Activated CD4-positive, alpha-beta T cell treated with anti-CD3 and anti-CD28 coated beads, Interleukin-2, amount 50 U/mL, for 24 hours (primary cell): ENCODE measurements at regions not wholly inside any gene's neighbourhood (a gene's known extent, or its start where the extent isn't known, plus 50 kb on each side); places are given as distances from the start of the nearest gene placed in this dataset.
"Not testable (repeated sequence)": the region's sequence is repeated elsewhere in the genome, so short reads cannot be mapped to it uniquely, and the experiment has no call there.

Experiments
- DNase-seq, 2 donors: peaks; one replicate each; pipeline ENCODE4 v3.0.0-alpha.2; 2020; ENCODE audit warnings: low read depth in 1 of 2, low spot score in 1 of 2

DNA sequence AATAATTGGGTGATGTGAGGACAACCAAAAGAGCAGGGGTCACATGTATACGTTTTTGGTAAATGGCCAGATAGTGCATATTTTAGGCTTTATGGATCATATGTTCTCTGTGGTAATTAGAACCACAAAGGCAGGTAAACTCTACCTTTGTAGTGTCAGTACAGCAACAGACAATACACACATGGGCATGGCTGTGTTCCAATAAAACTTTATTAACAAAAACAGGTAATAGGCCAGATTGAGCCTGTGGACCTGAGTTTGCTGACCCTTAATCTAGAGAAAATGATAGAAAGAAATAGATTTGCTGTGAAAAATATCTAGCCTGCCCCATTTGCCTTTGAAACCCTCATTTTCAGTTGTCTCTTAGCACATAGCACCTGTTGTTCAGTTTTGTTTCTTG lies 177.2 kb upstream of the CXCR4 start:
- no peak for DNase-seq

DNA sequence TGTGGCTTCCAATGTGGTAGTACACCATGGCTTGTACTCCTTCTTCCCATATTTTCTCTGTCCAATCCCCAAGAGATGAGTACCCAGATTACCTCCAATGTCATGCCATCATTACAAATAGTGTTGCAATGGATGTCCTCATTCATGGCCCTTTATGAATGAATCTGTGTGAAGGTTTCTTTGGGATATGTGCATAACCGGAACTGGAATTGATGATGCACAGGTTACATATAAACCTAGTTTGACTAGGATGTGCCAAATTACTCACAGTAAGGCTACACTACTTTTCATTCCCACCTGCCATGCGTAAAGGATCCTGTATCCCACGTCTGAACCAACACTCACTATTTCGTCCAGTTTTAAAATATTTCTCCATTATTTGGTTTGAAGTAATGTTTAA lies 173.9 kb upstream of the CXCR4 start:
- no peak for DNase-seq

DNA sequence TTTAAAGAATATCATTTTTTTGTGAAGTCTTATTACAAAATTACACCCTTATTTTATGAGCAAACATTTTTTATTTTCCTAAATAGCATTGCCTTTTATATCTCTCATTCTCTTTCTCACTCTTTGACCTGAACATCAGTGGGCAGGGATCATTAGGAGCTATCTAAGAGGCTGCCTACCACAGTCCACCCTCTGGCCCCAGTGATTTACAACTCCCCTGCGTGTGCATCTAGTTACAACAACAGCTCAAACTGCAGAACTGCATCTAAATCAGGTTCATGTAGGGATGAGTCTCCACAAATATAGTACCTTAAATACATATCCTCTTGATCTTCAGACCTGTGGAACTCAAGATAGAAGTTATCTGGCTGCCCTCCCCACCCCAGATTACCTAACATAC lies 172.4 kb upstream of the CXCR4 start:
- no peak for DNase-seq

DNA sequence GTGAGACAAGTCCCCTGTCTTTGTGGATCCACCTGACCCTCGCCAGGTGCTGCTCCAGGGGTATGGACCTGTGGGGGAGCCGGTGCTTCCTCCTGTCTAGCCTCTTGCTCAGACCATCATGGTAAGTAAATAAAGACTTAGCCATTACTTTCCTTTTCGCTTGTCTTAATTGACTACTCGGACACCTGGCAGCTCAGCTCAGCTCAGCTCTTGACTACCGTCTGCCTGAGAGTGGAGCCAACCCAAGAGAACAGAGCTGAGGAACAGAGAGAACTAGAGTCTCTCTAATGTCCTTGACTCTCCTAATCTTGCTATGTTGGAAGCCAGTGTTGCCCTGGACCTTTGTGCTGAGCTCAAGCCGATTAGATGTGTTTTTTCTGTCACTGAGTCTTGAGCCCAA lies 170.3 kb upstream of the CXCR4 start:
- no peak for DNase-seq

DNA sequence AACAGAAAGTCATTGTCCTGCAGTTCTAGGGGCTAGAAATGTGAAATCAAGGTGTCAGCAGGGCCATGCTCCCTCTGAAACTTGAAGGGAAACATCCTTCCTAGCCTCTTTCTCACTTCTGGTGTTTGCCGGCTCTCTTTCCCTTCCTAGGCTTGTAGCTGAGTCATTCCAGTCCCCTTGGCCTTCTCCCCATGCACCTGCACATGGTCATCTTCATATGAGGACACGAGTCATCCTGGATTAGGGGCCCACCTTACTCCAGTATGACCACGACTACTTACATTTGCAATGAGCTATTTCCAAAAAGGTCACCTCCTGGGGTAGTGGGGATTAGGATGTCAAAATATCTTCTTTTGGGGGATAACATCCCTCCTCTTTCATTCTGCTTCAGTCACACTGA lies 168.5 kb upstream of the CXCR4 start:
- DNase-seq: no peak

DNA sequence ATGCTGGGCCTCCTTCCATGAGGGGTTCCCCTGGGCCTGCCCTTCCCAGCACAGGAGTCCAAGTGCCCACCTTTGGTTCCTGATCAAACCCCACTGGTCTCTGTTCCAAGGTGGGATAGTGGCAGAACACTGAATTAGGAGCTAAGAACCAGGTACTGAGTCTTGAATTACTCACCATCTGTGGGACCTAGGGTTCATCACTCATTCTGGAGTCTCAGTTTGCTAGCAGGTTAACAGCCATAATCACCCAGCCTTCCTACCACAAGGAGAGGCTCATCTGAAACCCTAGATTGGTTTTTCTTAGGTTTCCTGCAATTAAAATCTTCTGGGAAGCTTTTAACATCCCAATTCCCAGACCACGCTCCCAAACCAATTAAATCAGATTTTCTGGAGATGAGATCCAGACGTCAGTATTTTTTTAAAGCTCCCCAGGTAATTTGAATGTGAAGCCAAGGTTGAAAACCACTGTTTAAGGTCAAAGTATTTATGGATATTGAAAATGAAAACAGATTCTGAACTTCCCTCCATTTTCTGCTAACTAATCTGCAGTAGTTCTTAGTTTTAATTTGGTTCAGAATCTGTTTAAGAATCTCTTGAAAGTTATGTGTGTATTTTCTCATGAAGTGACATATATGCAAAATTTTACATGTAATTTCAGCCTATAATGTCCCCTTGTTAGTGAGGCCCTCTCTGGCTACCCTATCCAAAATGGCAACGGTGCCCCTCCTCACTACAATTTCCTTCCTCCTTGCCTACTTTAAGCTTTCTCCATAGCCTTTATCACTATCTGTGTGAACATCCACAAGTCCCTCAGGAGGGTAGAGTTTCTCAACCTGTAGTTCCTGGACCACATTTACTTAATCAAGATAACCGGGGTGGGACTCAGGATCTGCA lies 166.5 kb upstream of the CXCR4 start:
- no peak for DNase-seq

DNA sequence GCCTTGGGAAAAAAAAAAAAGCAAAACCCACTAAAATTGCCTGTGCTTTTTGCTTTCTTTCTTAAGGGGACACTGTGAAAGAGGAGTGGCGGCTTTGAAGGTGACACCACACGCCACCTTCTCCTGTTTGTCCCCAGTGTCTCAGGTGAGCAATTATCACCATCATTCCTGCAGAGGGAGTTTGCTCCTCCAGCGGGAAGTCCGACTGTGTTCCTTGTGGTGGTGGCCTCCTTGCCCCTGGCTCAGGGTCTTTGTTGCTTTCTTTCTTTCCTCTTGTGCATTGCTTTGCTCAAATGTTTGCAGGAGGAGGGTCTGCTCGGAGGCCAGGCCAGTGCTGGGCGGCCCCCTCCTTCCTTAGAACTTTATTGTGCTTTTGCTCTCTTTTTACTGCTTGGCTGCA lies 164.3 kb upstream of the CXCR4 start:
- DNase-seq: no peak

DNA sequence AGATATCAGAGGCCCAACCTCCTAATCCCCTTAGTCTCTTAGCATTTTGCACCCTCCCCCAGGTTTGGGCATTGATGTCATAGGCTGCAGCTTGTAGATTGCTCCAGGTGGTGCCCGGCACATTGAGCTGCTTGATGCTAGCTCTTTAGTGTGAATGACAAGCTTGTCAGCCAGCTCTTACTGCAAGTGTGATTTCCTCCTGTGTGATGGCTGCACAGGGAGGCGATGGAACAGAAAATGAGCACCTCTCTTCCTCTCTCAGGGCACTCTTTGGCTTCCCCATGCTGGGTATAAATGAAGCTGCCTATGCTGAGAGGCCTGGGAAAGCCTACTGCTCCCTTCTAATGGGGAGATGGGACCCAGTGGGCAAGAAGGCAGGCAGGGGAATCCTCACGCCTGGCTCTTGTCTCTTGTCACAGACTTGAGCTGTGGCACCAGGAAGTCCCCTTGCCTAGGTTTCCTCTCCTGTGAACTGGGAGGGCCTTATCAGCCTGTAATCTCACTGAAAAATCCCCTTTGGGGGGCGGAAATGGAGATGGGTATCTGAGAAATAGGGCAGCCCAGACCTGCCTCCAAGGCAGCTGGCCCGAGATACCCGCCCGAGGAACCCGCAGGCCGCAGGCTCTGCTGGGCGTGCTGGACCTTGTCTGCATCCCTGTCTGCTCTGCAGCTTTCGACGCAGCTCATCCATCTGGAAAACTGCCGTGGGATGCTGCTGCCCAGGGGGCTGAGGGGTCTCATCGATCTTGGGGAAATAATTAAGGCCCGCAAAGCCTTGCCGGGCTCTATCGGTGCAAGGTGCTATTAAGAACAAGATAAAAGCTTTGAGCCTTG lies 163.5 kb upstream of the CXCR4 start:
- peak in 1 of 2 donors; percentile 25 for DNase-seq

DNA sequence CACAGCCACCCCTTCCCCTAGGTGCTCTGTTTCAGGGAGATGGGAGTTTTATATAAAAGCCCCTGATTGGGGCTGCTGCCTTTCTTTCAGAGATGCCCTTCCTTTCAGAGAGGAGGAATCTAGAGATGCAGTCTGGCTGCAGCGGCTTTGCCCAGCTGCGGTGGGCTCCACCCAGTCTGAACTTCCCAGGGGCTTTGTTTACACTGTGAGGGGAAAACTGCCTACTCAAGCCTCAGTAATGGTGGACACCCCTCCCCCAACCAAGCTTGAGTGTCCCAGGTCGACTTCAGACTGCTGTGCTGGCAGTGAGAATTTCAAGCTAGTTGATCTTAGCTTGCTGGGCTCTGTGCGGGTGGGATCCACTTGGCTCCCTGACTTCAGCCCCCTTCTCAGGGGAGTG lies 148.4 kb upstream of the CXCR4 start:
- DNase-seq: not testable (repeated sequence)

DNA sequence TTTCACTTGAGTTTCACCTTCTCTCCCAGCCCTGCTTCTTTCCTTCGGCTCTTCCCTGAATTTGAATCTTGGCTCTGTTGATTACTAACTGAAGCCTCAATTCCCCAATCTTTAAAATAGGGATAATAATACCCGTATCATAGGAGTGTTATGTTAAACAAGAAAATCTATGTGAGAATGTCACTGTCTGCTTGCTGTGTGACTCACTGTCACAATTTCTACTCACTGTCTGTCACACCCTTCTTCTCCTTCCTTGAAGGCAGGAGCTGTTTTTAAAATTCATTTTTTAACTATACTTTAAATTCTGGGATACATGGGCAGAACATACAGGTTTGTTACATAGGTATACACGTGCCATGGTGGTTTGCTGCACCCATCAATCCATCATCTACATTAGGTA lies 141.6 kb upstream of the CXCR4 start:
- no peak for DNase-seq

DNA sequence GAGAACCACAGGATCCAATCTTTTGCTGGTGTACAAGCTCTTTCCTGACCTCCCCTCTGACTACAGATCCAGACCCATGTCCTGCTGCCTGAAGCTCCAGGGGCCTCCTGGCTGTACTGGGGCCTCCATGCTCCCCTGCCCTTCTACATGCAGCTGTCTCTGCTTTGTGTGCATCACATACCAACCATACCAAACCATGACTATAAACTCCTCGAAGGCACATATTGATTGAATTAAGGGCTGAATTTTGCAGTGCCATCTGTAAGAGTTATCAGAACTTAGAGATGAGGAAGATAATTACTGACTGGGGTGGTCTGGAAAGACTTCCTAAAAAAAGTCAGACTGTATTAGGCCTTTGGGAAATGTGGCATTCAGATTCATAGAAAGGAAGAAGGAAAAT lies 139.9 kb upstream of the CXCR4 start:
- no peak for DNase-seq

DNA sequence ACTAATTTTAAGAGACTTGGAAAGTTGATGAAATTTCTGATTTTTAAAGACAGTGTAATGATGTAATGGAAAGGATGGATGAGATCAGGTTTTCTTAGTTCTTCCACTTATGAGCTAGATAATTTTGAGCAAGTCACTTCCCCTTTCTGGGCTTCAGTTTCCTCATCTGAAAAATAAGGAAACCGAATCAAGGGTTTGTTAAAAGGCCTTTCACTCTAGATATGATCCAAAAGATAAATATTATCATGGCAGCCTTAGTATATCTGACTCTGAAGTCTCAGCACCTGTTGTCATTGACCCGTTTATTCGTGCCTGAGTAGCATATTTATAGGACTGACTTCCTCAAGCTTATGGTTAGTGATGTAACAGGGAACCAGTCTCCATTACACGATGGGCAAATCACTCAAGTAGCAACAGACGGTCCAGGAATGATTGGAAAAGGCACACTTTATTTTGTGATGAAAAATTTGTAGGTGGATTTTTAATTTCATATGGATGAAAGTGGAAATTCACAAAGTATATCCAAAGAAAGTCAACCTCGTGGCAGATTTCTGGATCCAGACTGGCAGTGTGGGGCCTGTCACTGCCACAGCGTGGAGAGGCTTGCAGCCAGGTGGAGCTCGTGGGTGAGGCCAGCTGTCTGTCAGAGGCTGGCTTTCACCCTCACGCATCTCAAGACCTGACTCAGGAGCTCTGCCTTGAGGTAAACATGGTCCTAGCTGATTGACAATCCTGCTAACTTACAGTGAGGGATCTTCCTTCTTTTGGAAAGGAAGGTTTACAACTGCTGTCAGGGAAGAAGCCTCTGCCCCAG lies 137.9 kb upstream of the CXCR4 start:
- no peak for DNase-seq

DNA sequence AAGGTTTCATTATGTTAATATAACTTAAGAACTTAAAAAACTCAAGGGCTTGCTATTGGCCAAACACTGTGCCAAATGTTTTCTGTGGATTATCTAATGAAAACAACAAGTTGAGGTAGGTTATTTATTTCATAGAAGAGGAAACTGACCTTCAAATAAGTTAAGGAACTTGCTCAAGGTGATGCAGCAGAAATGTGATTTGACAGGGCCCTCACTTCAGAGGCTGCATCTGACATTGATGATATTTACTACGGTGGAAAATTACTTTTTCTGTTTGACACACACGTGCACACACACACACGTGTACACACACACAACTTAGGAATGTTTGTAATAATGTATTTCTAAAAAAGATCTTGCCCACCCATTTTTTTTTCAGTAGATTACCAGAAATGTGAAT lies 137.2 kb upstream of the CXCR4 start:
- DNase-seq: no peak

DNA sequence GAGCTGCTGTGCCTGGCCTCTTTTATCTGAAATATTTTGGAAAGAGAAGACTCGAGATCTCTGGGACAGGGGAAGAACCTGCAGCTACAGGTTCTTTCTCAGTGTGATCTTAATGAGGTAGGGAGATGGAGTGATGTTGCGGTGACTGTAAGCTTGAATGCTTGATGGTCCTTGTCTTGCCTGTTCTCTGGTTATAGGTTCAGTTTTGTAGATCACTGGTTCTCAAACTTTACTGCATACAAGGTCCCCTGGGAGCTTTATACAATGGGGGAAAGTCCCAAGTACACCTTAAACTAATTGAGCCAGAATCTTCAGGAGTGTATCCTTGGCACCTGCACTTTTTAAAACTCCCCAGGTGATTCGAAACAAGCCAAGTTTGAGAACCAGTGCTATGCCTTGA lies 136.7 kb upstream of the CXCR4 start:
- no peak for DNase-seq

DNA sequence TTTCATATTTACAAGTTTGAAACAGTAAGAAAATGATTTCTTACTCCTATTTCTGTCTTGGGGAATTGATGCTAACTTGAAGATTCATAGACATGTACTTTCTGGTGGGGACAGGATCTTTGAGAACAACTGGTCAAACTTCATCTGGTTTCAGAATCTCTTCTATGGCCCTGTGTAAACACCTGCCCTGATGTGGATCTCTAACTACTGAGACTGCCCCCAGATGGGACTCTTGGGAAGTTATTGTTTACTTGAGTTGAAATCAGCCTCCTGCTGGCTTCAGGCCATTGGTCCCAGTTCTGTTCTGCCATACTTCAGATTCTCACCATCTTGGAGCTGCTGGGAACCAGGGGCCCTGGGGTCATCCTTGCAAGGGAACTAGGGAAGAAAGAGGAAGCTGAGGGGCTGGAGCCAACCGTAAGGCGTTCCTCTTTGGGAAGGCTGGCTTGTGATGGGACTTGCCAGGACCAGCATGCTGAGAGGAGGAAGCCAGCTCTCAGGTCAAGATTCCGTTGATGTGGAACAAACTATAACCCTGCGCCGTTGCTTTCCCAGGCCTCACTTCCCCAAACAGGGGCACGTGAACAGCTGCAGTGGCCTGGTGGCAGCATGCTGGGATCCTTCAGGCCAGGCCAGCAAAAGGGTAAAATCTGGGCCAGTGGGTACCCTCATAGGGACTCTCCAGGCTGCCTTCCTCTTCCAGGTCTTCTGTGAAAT lies 135.5 kb upstream of the CXCR4 start:
- no peak for DNase-seq

DNA sequence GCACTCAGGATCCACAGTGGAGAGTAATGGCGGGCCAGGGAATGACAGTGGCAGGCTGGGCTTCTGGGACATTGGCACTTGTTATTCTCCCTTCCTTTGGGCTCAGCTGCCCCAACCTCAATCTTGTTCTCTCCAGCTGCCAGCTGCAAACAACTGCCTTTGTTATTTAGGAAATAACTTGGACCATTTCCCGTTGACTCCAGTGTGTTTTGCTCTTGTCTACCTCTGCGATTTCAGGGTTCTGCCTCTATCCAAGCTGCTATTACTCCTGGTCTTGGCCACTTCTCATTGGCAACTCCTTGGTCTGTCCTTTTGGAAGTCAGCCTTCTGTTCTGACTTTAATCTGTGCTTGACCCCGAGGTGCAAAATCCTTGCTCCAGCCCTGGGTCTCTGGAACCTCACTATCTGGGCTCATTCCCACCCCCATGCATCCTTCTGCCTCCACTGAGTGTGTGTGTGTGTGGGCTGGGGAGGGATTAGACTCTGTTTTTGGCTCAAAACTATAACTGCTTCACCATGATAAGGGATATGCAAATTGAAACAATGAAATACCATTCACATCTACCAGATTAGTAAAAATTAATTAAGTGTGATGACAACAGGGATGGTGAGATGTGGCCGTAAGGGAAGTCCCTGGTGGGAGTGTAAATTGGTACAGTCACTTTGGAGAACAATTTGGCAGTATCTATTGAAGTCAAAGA lies 134.1 kb upstream of the CXCR4 start:
- DNase-seq: no peak

DNA sequence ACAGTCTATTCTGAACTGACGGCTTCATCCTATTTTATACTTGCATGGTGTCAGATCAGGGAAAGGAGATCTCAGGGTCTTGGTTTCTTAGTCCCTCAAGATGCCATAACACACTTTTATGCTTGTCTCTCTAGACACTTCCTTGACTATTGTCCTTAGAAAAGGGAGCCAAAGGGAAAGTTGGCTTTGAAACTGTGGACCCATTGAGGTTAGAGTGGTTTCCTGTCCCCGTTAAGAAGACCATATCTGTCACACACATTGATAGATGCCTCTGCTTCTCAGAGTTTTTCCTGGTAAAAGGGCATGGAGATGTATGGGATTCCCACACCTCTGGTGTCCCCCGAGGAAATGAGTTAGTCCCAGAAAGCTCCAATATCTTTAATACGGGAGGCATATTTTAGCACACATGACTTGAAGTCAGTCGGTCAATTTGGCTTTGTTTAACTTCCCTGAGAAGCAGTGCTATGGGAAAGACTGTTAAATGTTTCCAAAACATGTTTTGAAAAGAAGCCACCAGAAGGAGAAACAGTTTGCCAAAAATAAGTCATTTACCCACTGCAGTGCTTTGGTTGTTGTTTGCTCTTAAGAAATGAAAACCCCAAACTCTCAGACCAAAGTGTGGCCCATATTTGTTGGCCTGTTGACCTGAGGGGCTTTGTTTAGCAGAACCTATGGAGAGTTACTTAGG lies 133.4 kb upstream of the CXCR4 start:
- DNase-seq: no peak

DNA sequence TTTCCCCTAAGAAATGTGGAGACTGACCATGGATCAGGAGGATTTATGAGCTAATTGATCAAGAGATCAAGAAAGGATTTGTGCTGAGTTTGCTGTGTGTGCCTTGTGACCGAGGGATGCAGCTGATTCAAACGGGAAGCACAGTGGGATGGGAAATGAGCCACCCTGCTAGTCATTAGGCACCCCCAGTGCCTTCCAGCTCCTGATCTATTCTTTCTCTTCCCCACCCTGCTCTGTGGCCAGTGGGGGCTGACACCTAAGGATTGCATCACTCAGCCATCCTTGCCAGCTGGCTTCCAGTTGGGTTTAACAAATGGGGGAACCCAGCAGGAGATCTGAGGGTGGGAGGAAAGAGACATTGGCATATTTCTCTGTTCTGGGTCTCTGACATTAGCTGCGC lies 132.2 kb upstream of the CXCR4 start:
- DNase-seq: no peak

DNA sequence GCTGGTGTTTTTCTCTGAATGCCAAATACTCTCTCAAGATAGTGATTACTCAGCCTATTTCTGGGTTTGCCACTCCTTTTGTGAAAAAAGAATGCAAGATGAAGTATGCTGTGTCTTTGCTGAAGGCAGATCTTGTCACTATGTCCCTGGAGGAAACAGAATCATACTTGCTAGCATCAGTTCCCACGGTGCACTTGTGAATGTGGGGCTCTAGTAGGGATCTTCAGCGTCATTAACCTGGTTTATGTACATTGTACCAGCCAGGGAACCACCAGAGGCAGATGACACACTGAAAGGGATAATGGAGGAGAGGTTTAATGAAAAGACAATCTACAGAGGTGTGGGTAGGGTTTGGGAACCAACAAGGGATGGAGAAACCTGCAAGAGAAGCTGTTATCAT lies 131.0 kb upstream of the CXCR4 start:
- DNase-seq: no peak

DNA sequence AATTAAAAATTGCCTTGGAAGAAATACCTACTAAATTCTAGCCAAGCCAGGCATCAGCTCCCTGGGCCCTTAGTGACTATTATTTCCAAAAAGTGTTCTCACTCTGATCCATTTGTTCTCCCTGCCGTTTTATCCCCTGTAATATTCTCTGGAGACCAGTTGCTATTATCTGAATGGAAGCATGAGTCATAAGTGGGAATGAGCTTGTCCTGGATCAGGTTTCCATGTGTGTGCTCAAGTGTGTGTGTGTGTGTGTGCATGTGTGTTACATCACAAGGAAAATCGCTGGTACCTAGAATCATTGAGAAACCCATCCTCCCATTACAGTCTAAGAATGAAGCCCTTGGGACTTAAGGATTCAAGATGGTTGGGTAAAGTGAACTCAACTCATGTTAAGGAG lies 130.3 kb upstream of the CXCR4 start:
- no peak for DNase-seq
